ENCODE measurements at regions not wholly inside any gene's neighbourhood (a gene's known extent, or its start where the extent isn't known, plus 50 kb on each side); places are given as distances from the start of the nearest gene placed in this dataset.

DNA sequence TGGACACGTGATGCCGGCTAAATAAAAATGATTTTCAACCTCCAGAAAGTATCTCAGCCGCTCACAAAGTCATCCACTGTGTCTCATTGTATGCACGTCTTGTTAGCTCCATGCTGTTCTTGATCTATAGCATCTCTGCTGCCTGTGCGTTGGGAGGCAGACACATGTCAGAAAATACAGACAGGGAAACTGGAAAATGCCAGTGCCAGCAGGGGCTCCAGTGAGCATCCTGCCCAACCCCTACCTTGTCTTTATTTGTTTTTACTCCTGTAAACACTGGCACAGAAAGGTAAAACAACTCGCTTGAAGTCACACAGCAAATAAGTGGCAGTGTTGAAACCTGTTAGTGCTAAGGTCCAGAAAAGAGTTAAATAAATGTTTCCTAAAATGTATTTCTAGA, 208.1 kb upstream of the ASIC2 start:
- in situ Hi-C loops (cut with MboI; ENCODE audit: low sequenced_read_pairs) (no loop called here), intact Hi-C loops (cut with micrococcal nuclease) (no loop called here), dilution Hi-C loops (cut with HindIII; ENCODE audit: low sequenced_read_pairs, unreplicated experiment) (no loop called here)
- no peak overlapping the region for H2BK20ac ChIP-seq (ENCODE audit: low read depth, low read length)
- H2AK9ac ChIP-seq (replicated peaks; ENCODE audit: low read depth, low read length, poor library complexity): no peak overlapping the region
- H4K20me1 ChIP-seq (ENCODE audit: insufficient read depth, low read length): no peaks in the 10 kb centered on the region
- no peak overlapping the region for H3K4me2 ChIP-seq (ENCODE audit: low read depth, low read length)
- H3K4ac ChIP-seq (ENCODE audit: low read depth, low read length): no peak overlapping the region
- H2AFZ ChIP-seq (replicated peaks; ENCODE audit: low read length, poor library complexity): no peak overlapping the region
- DNase-seq (no peak), ATAC-seq (ENCODE audit: low read depth) (no peak)
- no peaks in the 10 kb centered on the region for H3K9me1 ChIP-seq (ENCODE audit: insufficient read depth, low read length)
- no peaks in the 10 kb centered on the region for H3K4me1 ChIP-seq (ENCODE audit: control insufficient read depth, insufficient read depth, low read length)
- H2BK15ac ChIP-seq (ENCODE audit: low read depth, low read length): no peak overlapping the region
- no peaks in the 10 kb centered on the region for H3K79me1 ChIP-seq (ENCODE audit: low read depth in 1 of 2, low read length in 2 of 2)
- no peaks in the 10 kb centered on the region; the same call in 1 of the 2 replicates for H3K9me3 ChIP-seq (ENCODE audit: control insufficient read depth, insufficient read depth, low read length)
- no peaks in the 10 kb centered on the region for H3K36me3 ChIP-seq (ENCODE audit: control insufficient read depth, insufficient read depth, low read length)
- H2BK5ac ChIP-seq (ENCODE audit: low read depth, low read length, poor library complexity, severe bottlenecking): no peak overlapping the region
- H3K27me3 ChIP-seq (ENCODE audit: control insufficient read depth, insufficient read depth, low read length): no peaks in the 10 kb centered on the region
- POLR2A ChIA-PET (ENCODE audit: unreplicated experiment): no interaction called here
- H4K5ac ChIP-seq (ENCODE audit: low read depth, low read length): no peak overlapping the region
- no peak overlapping the region for H4K8ac ChIP-seq (ENCODE audit: low read depth in 2 of 2, low read length in 2 of 2)
- H3K18ac ChIP-seq (ENCODE audit: low read depth, low read length): no peak overlapping the region
- no peak overlapping the region for H3K56ac ChIP-seq (ENCODE audit: extremely low read depth, insufficient read depth, low read length)
- H2AK5ac ChIP-seq (ENCODE audit: low read depth, low read length): no peak overlapping the region
- no peak overlapping the region for H3K9ac ChIP-seq (ENCODE audit: low read depth, low read length)
- H3K23ac ChIP-seq (ENCODE audit: low read depth, low read length): no peak overlapping the region
- TF ChIP-seq MAFK (IDR thresholded peaks at IDR 0.05; ENCODE audit: low read depth, low read length) (no peak), POLR2A (IDR thresholded peaks at IDR 0.05; ENCODE audit: low read depth, low read length) (no peak), MAZ (IDR thresholded peaks at IDR 0.05; ENCODE audit: borderline replicate concordance, low read depth, low read length) (no peak), RFX5 (IDR thresholded peaks at IDR 0.05; ENCODE audit: low read depth, low read length) (no peak)
- no peak overlapping the region for H4K91ac ChIP-seq (ENCODE audit: insufficient read depth, low read depth, low read length)
- no peak overlapping the region for H3K14ac ChIP-seq (replicated peaks; ENCODE audit: low read depth, low read length)
- WGBS, 2 experiments (ENCODE audit: extremely low coverage in 2 of 2, insufficient read length in 1 of 2): 57% methylated on average over 1 of the region's 6 CpGs; no CpG with 5 or more reads in 1 of the 2 experiments
- CTCF ChIA-PET: no interaction called here
- no peak overlapping the region for H3K4me3 ChIP-seq (ENCODE audit: insufficient read depth, low read depth, low read length)
- BruUV-seq (replicated peaks): no TSS peak
- H2BK120ac ChIP-seq (ENCODE audit: low read depth, low read length): no peak overlapping the region
- H3K27ac ChIP-seq (ENCODE audit: insufficient read depth, low read length): no peak overlapping the region

Measured in IMR-90 (cell line).